GM19351 (cell line): ENCODE measurements at regions not wholly inside any gene's neighbourhood (a gene's known extent, or its start where the extent isn't known, plus 50 kb on each side); places are given as distances from the start of the nearest gene placed in this dataset.

Source experiments
- ATAC-seq: cut with Tn5 transposase; IDR thresholded peaks from one replicate; pipeline ENCODE4 v1.9.1; 2021; ENCODE audit warnings: mild to moderate bottlenecking, moderate library complexity; ENCODE audit not compliant: unreplicated experiment

DNA sequence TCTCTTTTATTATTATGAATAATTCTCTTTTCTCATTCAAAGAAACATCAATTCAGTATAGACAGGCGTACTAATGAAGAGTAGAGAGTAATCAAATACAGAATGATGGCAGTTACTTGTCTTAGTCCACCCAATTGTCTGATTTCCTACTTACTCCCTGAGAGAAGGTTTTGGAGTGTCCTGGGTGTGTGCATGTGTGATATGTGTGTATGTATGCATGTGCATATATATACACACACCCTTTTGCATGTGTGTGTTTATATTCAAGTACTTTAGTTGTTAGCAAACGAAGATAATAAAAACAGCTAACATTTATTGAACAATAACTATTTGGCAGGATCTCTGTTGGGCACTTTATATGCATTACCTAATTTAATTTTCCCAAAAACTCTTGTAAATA lies 63.2 kb upstream of the CCDC190 start:
- no peak for ATAC-seq

DNA sequence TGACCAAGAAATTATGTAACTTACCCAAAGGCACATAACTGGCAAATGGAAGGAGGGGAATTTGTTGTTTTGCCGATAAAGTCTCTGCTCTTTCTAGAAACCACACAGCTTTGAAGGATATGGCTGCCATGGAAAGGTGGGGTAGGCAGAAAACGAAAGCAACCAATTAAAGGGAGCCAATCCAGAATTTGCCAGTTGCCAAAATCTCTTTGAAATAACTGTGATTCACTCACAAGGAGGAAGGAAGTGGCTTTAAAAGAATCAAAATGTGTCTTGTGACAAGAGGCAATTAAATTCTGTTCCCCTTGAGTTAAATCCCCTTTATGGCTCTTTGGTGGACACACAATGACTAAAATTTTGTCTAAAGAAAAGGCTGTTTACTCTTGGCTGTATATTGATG lies 61.2 kb upstream of the CCDC190 start:
- ATAC-seq = no peak

DNA sequence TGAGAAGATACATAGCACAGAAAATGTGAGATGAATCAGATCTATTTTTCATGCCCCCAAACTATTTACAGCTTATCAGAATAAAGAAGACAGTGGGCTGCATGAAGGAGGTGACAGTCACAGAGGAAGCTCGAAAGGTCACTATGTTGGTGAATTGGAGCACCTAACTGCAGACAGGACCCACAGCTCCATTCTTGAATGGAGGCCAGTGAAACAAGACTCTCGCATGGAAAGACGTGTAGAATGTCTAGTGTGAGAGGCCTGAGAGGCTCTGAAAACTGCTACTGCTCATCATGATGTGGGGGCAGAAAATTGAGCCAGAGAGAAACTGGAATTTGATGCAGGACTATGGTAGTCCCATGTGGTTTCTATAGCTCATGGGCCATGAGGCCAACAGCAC lies 60.3 kb upstream of the CCDC190 start:
- no peak for ATAC-seq

DNA sequence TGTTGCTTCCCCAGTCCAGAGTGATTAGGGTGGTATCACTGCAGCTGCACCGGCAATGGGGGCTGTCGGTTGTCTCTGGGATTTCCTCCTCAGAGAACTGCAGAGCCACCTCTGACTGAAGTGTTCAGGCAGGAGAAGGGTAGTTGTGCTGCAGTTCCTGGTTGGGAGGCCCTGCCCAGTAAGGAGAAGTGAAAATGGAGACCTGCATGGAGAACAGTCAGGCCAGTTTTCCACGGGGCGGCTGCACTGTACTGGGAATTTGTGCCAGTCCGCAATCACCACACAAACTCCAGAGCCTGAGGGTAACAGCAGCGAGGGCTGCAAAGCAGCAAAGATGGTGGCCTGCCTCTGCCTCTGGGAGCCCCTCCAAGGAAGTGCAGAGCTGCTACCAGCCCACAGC lies 58.1 kb upstream of the CCDC190 start:
- ATAC-seq = no peak

DNA sequence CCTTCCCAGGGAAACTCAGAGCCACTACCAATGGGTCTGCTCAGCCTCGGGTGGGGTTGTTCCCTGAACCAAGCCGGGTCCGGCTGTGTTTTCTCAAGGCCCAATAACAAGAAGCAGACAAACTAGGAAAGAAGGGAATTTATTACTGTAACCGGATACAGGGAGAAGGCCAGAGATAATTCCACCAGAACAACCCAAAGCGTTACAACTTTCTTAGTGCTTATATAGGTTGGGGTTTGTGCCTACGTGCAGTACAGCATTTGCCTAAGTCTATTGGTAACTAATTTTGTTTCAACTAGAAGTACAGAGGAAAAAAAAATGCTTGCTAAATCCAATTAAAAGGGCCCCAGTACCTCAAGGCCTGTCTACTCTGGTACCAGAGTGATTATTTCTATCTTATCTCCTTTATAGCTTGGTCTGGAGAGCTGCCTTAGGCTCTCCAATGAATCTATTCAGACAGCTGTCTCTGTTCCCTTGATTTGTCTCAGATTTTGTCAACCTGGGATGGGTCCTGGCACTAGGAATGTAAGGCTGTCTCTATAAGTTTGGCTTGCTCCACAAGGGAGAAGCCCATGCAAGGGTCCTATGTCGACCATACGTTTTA lies 57.3 kb upstream of the CCDC190 start:
- no peak for ATAC-seq

DNA sequence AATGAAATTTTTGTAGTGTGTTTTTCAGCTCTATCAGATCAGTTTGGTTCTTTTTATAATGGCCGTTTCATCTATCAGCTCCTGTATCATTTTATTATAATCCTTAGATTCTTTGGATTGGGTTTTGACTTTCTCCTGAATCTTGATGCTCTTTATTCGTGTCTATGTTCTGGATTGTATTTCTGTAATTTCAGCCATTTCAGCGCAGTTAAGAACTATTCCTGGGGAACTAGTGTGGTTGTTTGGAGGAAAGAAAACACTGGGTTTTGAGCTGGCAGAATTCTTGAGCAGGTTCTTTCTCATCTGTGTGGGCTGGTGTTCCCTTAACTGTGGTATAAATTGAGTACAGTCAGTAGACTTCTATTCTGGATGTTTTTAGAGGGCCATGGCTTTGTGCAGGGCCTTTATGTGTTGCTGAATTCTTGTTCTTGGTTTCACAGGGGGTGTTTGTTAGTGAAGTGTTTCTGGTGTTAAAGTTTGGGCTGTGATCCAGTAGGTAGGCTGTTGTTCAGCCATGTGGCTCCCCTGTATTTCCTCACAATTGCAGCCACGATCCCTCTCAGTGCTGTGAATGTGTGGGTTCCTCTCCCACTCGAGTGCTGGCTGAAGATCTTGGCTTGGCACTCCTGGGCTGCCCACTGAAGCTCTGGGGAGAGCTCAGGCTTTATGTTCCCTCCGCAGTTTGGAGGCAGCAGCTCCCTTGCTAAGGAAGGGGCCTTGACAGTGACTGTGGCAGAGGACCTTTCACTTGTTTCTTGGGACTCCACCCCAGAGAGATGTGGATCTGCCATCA lies 56.0 kb upstream of the CCDC190 start:
- no peak for ATAC-seq

DNA sequence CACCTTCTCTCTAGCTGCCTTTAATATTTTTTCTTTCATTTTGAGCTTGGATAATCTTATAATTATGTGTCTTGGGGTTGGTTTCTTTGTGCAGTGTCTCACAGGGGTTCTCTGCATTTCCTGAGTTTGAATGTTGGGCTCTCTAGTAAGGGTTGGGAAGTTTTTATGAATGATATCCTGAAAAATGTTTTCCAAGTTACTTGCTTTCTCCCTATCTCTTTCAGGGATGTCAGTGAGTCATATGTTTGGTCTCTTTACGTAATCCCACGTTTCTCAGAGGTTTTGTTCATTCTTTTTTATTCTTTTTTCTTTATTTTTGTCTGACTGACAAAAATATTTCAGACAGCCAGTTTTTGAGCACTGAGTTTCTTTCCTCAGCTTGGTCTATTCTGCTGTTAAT lies 55.4 kb upstream of the CCDC190 start:
- no peak for ATAC-seq

DNA sequence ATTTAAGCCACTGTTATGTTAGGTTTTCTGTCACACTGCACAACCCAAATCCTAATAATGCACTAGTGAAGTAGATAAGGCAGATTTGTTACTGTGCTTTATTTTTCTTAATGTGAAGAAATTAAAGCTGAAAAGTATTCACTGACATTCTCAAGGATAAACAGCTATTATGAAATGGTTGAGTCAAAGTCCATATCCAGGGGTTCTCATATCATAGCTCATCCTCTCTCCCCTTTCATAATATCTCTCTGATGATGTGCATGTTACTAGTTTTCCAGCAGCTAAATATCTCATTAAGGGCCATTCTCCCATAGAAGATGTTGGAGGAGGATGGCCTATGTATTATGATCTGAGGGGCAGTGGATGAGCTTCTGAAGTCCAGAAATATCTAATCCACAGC lies 53.6 kb upstream of the CCDC190 start:
- ATAC-seq = no peak

DNA sequence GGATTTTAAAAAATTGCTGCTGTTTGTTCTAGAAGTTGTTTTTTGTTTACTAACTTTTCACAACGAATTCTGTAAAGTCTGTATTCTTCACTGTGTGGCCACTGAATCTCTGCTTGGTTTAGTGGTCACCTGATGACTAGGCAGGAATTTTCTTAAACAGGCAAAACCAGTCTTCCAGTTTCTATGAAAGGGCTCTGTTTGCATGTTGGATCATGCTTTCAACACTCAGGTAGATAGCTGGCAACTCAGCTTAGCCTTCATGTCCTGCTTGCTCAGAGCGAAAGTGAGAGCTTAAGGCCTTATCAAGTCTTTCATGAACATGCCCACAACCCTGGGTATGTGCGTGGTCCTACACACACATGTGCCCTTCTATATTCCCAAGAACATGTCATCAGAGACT lies 52.4 kb upstream of the CCDC190 start:
- ATAC-seq = no peak

DNA sequence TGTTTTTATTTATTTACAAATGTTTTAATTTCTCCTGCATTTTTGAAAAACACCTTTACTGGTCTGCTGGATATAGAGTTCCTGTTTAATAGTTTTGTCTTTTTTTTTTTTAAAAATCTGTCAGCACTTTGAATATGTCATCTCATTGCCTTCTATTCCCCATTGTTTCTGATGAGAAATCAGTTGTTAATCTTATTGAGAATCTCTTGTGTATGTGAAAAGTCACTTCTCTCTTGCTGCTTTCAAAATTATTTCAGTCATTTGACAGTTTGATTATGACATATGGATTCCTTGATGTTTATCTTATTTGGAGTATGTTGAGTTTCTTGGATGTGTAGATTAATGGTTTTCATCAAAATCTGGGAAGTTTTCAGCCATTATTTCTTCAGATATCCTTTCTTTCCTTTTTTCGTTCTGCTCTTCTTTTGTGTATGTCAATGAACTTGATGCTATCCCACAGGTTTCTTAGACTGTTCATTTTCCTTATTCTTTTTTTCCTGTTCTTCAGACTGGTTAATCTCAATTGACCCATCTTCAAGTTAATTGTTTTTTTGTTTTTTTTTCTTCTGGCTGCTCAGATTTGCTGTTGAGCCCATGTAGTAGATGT lies 51.2 kb upstream of the CCDC190 start:
- no peak for ATAC-seq
